GM13977 (cell line): ENCODE measurements at regions not wholly inside any gene's neighbourhood (a gene's known extent, or its start where the extent isn't known, plus 50 kb on each side); places are given as distances from the start of the nearest gene placed in this dataset.
"Not testable (repeated sequence)": the region's sequence is repeated elsewhere in the genome, so short reads cannot be mapped to it uniquely, and the experiment has no call there.

Experiments
- DNase-seq: peaks from one replicate; pipeline ENCODE4 v3.0.0; 2012; ENCODE audit warnings: low spot score
- CTCF ChIP-seq: IDR thresholded peaks from 2 replicates; pipeline ENCODE4 v1.5.1; 2012; ENCODE audit warnings: mild to moderate bottlenecking, control low read depth; ENCODE audit not compliant: insufficient read depth; ENCODE audit errors: extremely low read depth, missing control alignments
- in situ Hi-C: fragments of 300-500 bp; cut with MboI; formaldehyde crosslinking; loops from one replicate; pipeline ENCODE4 v1.12.0; 2022; ENCODE audit warnings: low sequenced_read_pairs, low pct_unique_long_range_greater_than_20kb, mixed read lengths, inconsistent platforms; ENCODE audit not compliant: unreplicated experiment

- TF ChIP-seq CTCF: no peak
- DNase-seq: no peak
- in situ Hi-C loops: no loop called here
Measured at GRCh38 chr12:114547636-114548035, 136.3 kb downstream of the TBX3 start.

- DNase-seq: no peak
- in situ Hi-C loops: no loop called here
- no peak for TF ChIP-seq CTCF
Measured at GRCh38 chr12:114530417-114530816, 124.5 kb upstream of the TBX5 start.

- no peak for TF ChIP-seq CTCF
- DNase-seq: no peak
- in situ Hi-C loops: no loop called here
Measured at GRCh38 chr12:114529966-114530365, 124.0 kb upstream of the TBX5 start.

- in situ Hi-C loops: no loop called here
- no peak for DNase-seq
Measured at GRCh38 chr12:114528766-114529165, 122.8 kb upstream of the TBX5 start.

GRCh38 chr12:114521160-114521559 is 115.2 kb upstream of the TBX5 start:
- in situ Hi-C loops: loop anchor here (25.0 kb wide), 1 partner anchor 534 kb away; no protein-coding TSS in a partner anchor
- DNase-seq: not testable (repeated sequence)

More at GRCh38 chr12:114528766-114529165, 122.8 kb upstream of the TBX5 start:
- no peak for TF ChIP-seq CTCF

- no peak for TF ChIP-seq CTCF
- no peak for DNase-seq
- in situ Hi-C loops: loop anchor here (25.0 kb wide), 1 partner anchor 525 kb away; no protein-coding TSS in a partner anchor
Measured at GRCh38 chr12:114512351-114512750, 106.4 kb upstream of the TBX5 start.

GRCh38 chr12:114508529-114509129 is 102.7 kb upstream of the TBX5 start:
- in situ Hi-C loops: loop anchor here (25.0 kb wide), 1 partner anchor 521 kb away; no protein-coding TSS in a partner anchor
- peak; percentile 72 for TF ChIP-seq CTCF
- DNase-seq: peak; percentile 62
